ENCODE measurements at regions not wholly inside any gene's neighbourhood (a gene's known extent, or its start where the extent isn't known, plus 50 kb on each side); places are given as distances from the start of the nearest gene placed in this dataset.
A peak's percentile ranks its signal among the peaks of the same experiment; 100 is the strongest.

DNA sequence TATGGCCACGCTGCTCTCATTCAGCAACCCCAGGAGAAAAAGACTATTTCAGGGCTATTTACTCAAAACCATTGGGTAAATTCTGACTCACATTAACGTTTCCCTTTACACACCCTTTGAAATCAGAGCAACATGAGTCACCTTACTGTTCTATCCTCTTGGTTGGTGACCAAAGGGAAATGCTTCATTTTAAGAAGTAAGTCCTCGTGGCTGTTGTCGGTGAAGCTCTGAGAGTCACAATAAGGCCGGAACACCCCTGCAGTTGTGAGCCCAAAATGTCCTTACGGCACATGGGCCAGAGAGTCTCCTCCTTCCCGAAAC is 56.3 kb upstream of the SPRY1 start:
- Histone ChIP-seq H3K9me3 (ENCODE audit: control insufficient read depth, low read length) (no peaks in the 10 kb centered on the region), H3K79me2 (no peaks in the 10 kb centered on the region), H3K4me1 (no peaks in the 10 kb centered on the region), H3K27ac (peak overlapping the region; percentile 74), H3K4me3 (ENCODE audit: low read depth, low read length) (no peak overlapping the region), H3K9ac (no peak overlapping the region), H3K27me3 (ENCODE audit: control insufficient read depth, insufficient read depth, low read length) (no peaks in the 10 kb centered on the region), H3K4me2 (ENCODE audit: low read length) (no peak overlapping the region), H3K36me3 (ENCODE audit: control insufficient read depth, insufficient read depth, low read length) (no peaks in the 10 kb centered on the region), H2AFZ (no peak overlapping the region)
- TF ChIP-seq, protein P1, sequence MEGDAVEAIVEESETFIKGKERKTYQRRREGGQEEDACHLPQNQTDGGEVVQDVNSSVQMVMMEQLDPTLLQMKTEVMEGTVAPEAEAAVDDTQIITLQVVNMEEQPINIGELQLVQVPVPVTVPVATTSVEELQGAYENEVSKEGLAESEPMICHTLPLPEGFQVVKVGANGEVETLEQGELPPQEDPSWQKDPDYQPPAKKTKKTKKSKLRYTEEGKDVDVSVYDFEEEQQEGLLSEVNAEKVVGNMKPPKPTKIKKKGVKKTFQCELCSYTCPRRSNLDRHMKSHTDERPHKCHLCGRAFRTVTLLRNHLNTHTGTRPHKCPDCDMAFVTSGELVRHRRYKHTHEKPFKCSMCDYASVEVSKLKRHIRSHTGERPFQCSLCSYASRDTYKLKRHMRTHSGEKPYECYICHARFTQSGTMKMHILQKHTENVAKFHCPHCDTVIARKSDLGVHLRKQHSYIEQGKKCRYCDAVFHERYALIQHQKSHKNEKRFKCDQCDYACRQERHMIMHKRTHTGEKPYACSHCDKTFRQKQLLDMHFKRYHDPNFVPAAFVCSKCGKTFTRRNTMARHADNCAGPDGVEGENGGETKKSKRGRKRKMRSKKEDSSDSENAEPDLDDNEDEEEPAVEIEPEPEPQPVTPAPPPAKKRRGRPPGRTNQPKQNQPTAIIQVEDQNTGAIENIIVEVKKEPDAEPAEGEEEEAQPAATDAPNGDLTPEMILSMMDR (IDR thresholded peaks at IDR 0.05): no peak

DNA sequence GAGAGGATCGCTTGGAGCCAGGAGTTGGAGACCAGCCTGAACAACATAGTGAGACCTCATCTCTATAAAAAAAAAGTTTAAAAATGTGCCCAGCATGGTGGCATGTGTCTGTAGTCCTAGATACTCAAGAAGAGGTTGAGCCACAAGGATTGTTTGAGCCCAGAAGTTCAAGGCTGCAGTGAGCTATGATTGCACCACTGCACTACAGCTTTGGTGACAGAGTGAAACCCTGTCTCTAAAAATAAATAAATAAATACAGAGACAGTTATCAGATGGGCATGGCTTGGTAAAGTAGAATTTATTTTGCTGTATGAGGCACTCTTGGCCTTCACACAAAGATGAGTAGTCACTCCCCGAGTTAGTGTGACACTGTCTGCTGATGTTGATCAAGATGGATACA is 54.1 kb upstream of the SPRY1 start:
- TF ChIP-seq, protein P1 (IDR thresholded peaks at IDR 0.05): no peak
- Histone ChIP-seq H3K27ac (peak overlapping the region; percentile 74), H3K4me2 (ENCODE audit: low read length) (no peak overlapping the region), H3K27me3 (ENCODE audit: control insufficient read depth, insufficient read depth, low read length) (no peaks in the 10 kb centered on the region), H3K9ac (no peak overlapping the region), H3K9me3 (ENCODE audit: control insufficient read depth, low read length) (no peaks in the 10 kb centered on the region), H3K79me2 (no peaks in the 10 kb centered on the region), H3K36me3 (ENCODE audit: control insufficient read depth, insufficient read depth, low read length) (no peaks in the 10 kb centered on the region), H3K4me1 (no peaks in the 10 kb centered on the region), H3K4me3 (ENCODE audit: low read depth, low read length) (no peak overlapping the region), H2AFZ (no peak overlapping the region)

DNA sequence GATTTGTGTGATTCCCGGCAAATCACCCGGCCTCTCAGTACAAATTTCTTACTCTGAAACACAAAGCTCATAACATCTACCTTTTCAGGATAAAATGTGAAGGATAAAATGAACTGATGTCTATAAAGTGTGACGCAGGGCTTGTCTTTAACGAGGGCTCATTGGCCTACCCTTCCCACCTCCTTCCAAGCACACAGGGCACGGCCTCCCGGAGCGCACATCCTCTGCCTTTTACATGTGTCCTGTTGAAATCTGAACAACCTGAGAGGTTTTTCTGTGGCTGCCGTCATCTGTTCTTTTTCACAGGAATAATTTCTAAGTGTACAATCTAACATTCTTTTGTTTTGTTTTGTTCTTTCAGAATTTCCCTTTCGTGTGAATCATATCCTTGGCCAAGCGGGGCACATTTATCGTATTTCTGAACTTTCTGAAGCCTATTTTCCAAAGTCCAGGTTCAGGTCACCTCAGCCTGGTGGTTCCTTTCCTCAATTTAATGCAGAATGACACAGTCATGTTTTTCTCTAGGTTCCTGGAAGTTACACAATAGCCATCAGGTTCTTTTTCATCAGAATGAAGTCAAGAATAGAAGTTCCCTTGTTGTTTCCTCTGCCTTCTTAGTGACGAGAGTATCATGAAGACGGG is 53.1 kb upstream of the SPRY1 start:
- H2AFZ ChIP-seq: no peak overlapping the region
- no peaks in the 10 kb centered on the region for H3K9me3 ChIP-seq (ENCODE audit: control insufficient read depth, low read length)
- no peak overlapping the region for H3K4me3 ChIP-seq (ENCODE audit: low read depth, low read length)
- TF ChIP-seq, protein P1 (IDR thresholded peaks at IDR 0.05): no peak
- H3K79me2 ChIP-seq: no peaks in the 10 kb centered on the region
- H3K9ac ChIP-seq: no peak overlapping the region
- no peaks in the 10 kb centered on the region for H3K27me3 ChIP-seq (ENCODE audit: control insufficient read depth, insufficient read depth, low read length)
- H3K27ac ChIP-seq: peak overlapping the region; percentile 74
- no peaks in the 10 kb centered on the region for H3K36me3 ChIP-seq (ENCODE audit: control insufficient read depth, insufficient read depth, low read length)
- no peak overlapping the region for H3K4me2 ChIP-seq (ENCODE audit: low read length)
- H3K4me1 ChIP-seq: no peaks in the 10 kb centered on the region

DNA sequence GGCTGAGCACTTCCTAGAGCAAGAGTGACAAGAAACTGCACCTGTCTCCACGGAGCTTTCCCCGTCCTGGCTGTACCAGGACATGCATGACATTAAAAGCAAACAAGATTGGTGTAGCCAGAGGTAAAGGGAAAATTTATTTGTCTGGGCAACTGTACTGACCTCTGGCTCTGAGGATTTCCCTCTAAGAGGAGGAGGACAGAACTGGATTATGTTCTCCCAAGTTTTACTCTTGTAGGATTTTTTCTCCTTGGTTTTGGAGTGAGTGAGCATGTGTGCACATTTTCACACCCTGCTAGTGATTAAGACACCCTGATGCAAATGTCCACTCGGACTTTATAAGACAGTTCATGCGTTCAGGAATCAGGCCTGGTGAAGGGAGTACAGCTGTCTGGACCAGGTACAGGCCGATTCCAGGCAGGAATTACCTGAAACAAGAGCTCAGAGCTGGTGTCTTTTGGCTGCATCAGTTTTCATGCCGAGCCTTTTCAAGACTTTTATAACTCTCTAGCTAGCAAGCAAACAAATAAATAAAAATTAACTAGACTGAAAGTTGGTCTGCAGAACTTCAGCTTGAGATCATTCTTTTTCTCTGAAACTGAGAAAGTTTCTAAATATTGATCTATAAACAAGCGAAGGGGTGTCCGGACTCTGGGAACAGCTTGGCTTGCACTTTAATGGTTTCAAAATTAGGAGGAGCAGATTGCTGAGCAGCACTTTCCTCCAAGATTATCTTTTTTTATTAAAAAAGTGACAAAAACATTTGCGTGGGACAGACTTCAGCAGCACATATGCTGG is 51.3 kb upstream of the SPRY1 start:
- Histone ChIP-seq H3K79me2 (no peaks in the 10 kb centered on the region), H3K27ac (no peak overlapping the region), H3K27me3 (ENCODE audit: control insufficient read depth, insufficient read depth, low read length) (no peaks in the 10 kb centered on the region), H3K4me2 (ENCODE audit: low read length) (no peak overlapping the region), H3K4me1 (no peaks in the 10 kb centered on the region), H3K9me3 (ENCODE audit: control insufficient read depth, low read length) (no peaks in the 10 kb centered on the region), H2AFZ (no peak overlapping the region), H3K36me3 (ENCODE audit: control insufficient read depth, insufficient read depth, low read length) (no peaks in the 10 kb centered on the region), H3K4me3 (ENCODE audit: low read depth, low read length) (no peak overlapping the region), H3K9ac (no peak overlapping the region)
- TF ChIP-seq, protein P1 (IDR thresholded peaks at IDR 0.05): no peak

DNA sequence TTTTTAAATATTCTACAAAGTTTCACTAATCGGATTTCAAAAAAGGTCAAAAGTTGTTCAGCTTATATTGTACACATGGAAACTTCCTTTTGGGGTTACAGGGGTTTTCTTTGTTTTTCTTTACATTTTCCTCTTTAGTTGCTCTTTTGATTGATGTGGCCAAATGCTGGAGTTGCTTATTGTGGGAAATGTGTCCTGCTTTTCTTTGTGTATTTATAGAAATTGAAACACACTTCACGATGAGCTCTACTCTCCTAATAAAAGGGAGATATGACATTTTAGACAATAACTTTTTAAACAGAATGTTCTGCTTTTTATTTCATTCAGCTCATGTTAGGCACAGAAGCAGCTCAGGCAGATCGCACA is 50.7 kb upstream of the SPRY1 start:
- Histone ChIP-seq H3K9ac (no peak overlapping the region), H3K4me2 (ENCODE audit: low read length) (no peak overlapping the region), H3K4me1 (no peaks in the 10 kb centered on the region), H3K79me2 (no peaks in the 10 kb centered on the region), H3K27me3 (ENCODE audit: control insufficient read depth, insufficient read depth, low read length) (no peaks in the 10 kb centered on the region), H3K36me3 (ENCODE audit: control insufficient read depth, insufficient read depth, low read length) (no peaks in the 10 kb centered on the region), H3K27ac (no peak overlapping the region), H2AFZ (no peak overlapping the region), H3K4me3 (ENCODE audit: low read depth, low read length) (no peak overlapping the region), H3K9me3 (ENCODE audit: control insufficient read depth, low read length) (no peaks in the 10 kb centered on the region)
- TF ChIP-seq, protein P1 (IDR thresholded peaks at IDR 0.05): no peak
